HG03442 (cell line): ENCODE measurements at regions not wholly inside any gene's neighbourhood (a gene's known extent, or its start where the extent isn't known, plus 50 kb on each side); places are given as distances from the start of the nearest gene placed in this dataset.

Source experiments
- ATAC-seq: cut with Tn5 transposase; IDR thresholded peaks from one replicate; pipeline ENCODE4 v1.9.1; 2021; ENCODE audit warnings: mild to moderate bottlenecking, moderate library complexity; ENCODE audit not compliant: unreplicated experiment

DNA sequence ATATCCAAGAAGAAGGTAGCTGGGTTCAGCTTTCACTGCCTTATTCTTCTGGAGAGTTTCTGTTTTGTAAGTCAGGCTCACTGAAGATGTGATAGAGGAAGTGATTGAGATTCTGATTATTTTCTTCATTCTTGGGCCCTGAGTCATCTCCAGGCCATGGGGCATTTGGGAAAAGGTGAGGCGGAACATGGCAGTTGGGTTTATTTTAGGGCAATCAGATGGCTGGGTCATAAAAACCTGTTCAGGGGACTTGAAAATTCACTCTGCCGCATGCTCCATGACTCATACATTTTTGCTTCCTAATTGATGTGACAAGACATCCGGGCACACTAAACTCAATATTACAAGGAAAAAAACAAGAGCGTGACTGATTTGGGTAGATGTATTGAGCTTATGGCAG, 265.7 kb upstream of the KLF4 start:
- ATAC-seq, result no peak

GRCh38 chr9:107751567-107752210, 262.1 kb upstream of the KLF4 start:
- ATAC-seq, result peak; percentile 83

DNA sequence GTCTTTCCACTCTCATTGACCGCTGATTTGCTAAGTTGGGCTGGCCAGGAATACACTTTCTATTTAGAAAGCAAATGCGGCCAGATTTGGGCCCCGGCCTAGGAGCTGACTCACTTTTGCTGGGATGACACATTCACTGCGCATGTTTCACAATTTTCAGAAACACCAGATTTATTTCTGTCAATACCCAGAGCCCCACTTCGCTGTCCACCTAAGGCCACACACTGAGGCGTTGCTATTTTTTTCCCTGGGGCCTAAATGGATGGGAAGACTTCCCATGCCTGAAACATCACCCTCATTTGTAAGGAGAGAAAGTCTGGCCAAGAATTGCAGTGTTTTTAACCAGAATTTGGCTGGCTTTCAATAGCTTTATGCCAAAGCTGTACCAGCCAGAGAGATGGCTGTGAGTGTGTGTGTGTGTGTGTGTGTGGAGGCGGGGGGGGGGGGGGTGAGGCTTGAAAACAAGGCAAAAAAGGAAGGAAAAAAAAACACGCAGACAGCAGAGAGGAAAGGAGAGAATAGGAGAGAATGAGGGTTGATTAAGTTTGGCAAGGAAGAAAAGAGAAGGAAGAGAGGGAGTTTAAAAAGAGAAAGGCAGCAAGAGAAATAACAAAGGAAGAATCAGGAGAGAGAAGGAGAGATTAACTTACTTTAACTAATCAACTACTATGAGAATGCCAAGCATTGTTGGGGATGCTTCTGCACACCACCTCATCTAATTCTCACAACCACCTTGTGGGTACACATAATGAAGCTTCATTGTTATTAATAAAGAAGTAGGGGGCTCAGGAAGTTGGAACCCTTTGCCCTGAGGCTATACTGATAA, 261.4 kb upstream of the KLF4 start:
- ATAC-seq, result peak; percentile 2

DNA sequence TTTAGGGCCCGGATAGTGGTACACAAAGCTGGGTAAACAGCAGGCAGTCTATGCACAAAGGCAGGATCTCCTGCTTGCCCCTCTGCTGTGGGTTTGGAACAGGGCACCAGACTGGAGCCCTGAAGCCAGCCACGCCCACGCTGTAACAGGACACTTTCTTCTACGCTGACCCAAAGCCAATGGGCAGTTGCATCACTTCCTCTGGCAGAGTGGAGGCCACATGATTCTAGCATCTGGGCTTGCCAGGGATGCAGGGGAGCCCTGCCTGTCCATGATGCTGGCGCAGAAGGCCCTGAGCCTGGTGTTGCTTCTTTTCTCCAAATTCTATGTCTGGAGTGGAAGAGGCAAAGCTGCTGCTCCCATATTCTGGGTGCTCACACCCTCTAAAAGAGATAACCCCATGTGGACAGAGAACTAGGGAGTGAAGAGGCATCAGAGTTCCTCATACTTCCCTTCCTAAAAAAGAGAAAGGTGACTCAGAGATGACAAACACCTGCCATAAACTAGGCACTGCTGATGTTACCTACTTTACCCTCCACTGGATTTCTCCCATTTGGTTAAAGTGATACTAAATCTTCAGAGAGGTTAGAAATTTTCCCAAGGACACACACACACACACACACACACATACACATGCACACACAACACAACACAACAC, 260.3 kb upstream of the KLF4 start:
- no peak for ATAC-seq

- ATAC-seq, result no peak
These were observed 255.3 kb upstream of the KLF4 start for GRCh38 chr9:107744873-107745272.

GRCh38 chr9:107742531-107743309, 253.2 kb upstream of the KLF4 start:
- no peak for ATAC-seq

- no peak for ATAC-seq
These were observed 250.8 kb upstream of the KLF4 start for GRCh38 chr9:107740088-107740980.

- no peak for ATAC-seq
These were observed 250.1 kb upstream of the KLF4 start for GRCh38 chr9:107739601-107740082.

- peak; percentile 32 for ATAC-seq
These were observed 249.2 kb upstream of the KLF4 start for GRCh38 chr9:107738789-107739188.

GRCh38 chr9:107737987-107738743, 248.6 kb upstream of the KLF4 start:
- no peak for ATAC-seq

DNA sequence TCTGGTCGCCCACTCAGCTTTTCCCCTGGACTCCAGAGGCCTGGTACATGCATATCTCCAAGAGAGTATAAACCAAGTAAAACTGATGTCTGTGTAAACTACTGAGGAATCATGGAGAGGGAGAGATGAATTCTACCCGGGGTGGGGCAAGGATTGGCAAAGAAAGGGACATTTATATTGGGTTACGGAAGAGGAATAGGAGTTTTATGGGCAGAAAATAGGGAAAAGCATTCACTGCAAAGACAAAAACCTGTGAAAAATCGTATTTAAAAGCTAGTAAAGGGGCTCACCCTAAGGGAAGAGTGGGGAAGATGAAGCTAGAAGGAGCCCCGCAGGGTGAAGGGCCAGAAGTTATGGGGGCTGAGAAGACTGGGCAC, 248.0 kb upstream of the KLF4 start:
- ATAC-seq, result no peak

- ATAC-seq, result no peak
These were observed 246.3 kb upstream of the KLF4 start for GRCh38 chr9:107735821-107736220.

- no peak for ATAC-seq
These were observed 244.9 kb upstream of the KLF4 start for GRCh38 chr9:107734256-107735013.

DNA sequence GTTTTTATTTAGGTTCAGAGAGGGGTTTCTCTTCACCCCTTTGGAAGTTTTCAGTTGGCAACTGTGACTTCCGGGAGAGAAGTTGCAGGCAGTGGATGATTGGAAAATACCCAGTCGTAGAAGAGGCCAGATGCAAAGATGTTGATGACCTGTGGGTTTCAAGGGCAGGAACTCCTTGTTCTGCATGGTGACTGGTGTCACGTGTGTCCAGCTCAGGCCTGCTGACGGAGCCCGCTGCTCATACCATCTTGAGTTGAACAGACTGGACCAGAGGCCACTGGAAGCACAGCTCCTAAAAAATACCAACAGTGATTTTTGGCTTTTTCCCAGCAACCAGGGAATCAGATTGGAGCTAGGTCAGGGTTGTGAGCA, 243.9 kb upstream of the KLF4 start:
- no peak for ATAC-seq

DNA sequence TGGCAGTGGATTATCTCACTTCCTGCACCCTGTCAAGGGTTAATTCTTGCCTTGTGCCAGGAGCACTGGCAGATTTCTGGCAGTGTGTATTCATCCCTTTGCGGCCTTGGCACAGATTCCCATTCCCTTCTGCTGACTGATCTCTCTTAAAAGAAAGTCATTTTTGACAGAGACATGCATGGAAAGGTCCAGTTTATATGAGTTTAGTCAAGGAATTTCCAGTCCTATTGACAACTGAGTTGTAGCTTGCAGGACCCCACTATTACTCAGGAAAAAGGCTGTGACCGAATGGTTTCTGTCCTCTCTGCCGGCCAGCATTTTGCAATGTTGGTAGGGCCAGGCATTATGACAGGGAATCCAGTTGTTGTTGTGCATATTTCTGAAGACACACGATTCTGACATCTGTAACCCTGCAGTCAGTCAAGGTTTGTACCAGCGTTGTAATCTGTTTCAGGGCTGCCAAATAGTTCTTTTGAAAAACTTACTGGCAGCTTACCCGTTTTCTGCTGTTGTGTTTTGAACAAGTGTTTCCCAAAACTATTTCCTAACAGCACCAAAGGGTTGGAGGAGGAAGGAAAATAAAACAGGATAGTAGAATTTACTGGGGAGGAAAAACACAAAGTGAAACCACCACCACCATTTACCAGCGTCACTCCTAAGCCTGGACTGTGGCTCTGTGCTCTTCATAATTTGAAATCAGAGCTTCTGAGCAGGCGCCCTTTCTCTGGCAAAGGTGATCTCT, 243.4 kb upstream of the KLF4 start:
- no peak for ATAC-seq

DNA sequence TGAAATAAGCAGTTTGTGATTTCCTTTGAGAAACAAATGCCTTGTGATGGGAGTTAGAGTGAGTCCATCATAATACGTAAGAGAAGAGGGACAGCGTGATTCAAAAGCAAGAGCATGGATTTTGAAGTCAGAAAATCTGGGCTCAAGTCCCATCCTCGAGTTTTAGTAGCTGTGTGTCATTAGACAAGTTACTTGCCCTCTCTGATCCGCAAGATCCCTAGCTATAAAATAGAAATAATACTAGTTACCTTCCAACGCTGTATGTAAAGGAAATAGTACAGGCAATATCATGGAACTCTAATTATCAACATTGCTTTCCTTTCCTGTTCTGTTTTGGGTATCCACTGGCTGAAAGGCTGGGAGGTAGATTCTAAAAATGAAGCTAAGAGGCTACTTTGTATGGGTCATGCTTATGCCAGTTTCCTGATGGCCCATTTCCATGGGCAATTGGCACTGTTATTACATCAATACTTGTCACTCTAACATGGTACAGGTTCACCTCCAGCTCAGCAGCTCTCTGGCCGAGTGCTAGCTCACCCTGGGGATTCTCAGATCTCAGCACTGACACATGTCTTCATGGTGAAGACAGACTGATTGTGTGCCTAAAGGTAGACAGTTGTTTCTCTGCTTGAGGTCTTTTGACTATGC, 241.7 kb upstream of the KLF4 start:
- no peak for ATAC-seq

DNA sequence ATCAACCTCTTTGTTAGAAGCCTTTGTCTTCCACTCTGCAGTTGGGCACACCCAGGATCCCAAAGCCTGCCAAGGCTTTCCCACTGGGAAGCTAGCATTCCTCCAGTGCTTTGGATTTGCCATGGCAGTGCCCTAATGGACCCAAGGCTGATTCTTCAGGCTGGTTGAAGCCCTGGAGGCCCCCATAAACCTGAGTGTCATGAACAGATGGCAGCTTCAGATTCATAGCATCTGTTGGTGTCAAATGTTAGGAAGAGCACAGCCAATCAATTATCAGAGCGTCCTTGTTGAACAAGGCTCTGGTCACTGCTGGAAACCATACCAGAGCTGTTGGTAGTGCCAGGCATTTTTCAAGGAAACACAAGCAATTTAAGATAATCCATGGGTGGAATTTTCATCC, 241.1 kb upstream of the KLF4 start:
- ATAC-seq, result no peak
